Kidney glomerular epithelial cell (primary cell): ENCODE measurements at regions not wholly inside any gene's neighbourhood (a gene's known extent, or its start where the extent isn't known, plus 50 kb on each side); places are given as distances from the start of the nearest gene placed in this dataset.

ENCODE experiments used
- DNase-seq: peaks from one replicate; lab custom pipeline; 2025; lab: John Stamatoyannopoulos, UW

- no peak for DNase-seq
Measured at GRCh38 chr3:11089931-11090330, 64.4 kb upstream of the HRH1 start.

GRCh38 chr3:11090551-11090950 lies 63.7 kb upstream of the HRH1 start:
- DNase-seq, result no peak

- DNase-seq, result no peak
Measured at GRCh38 chr3:11091088-11091590, 63.2 kb upstream of the HRH1 start.

- no peak for DNase-seq
Measured at GRCh38 chr3:11091791-11092190, 62.5 kb upstream of the HRH1 start.

- DNase-seq, result no peak
Measured at GRCh38 chr3:11093823-11094340, 60.4 kb upstream of the HRH1 start.

GRCh38 chr3:11095932-11096265 lies 58.4 kb upstream of the HRH1 start:
- no peak for DNase-seq

- DNase-seq, result peak; percentile 99
Measured at GRCh38 chr3:11096266-11097139, 57.8 kb upstream of the HRH1 start.

- DNase-seq, result no peak
Measured at GRCh38 chr3:11099306-11099705, 55.0 kb upstream of the HRH1 start.
